ENCODE measurements at regions not wholly inside any gene's neighbourhood (a gene's known extent, or its start where the extent isn't known, plus 50 kb on each side); places are given as distances from the start of the nearest gene placed in this dataset.

DNA sequence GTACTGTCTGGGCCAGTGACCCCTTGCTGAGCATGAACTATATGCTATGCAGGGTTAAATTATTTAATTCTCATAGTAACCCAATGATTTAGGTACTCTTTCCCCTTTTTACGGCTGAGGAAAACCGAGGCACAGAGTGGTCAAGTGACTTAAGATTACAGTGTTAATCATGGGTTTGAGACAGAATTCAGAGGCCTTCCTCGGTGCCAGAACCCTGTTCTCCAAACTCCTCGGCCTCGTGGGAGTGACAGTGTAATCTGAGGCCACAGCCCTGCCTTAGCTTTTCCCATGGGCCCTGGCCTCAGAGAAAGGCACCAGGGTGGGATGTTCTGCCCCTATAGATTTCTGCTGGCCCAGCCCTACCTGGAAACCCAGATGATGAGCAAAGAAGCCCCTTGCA lies 86.4 kb upstream of the ZNF648 start:
- DNase-seq: no peak

GRCh38 chr1:182147136-182147820 lies 85.8 kb upstream of the ZNF648 start:
- no peak for DNase-seq

- DNase-seq: no peak
These were observed 84.8 kb upstream of the ZNF648 start for GRCh38 chr1:182146286-182146685.

DNA sequence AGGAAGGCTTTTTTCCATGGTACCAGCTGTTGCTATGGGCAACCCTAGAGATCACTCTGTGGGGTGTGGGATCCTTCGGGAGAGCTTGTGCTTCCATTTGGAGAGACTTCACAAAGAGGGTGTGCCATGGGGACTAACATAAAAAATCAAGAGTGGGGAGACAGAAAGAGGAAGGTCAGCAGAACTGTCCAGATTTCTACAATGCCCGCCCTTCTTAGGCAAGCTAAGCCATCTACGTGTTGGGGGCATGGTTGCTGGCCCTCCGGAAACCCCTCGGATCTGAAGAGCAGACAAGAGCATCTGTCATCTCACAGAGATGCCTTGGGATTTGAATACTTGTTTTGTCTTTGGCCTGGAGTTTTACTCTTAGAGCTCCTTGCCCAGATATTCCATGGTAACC lies 83.9 kb upstream of the ZNF648 start:
- no peak for DNase-seq

- DNase-seq: no peak
These were observed 83.1 kb upstream of the ZNF648 start for GRCh38 chr1:182144646-182145030.

GRCh38 chr1:182143825-182144645 lies 82.5 kb upstream of the ZNF648 start:
- no peak for DNase-seq

DNA sequence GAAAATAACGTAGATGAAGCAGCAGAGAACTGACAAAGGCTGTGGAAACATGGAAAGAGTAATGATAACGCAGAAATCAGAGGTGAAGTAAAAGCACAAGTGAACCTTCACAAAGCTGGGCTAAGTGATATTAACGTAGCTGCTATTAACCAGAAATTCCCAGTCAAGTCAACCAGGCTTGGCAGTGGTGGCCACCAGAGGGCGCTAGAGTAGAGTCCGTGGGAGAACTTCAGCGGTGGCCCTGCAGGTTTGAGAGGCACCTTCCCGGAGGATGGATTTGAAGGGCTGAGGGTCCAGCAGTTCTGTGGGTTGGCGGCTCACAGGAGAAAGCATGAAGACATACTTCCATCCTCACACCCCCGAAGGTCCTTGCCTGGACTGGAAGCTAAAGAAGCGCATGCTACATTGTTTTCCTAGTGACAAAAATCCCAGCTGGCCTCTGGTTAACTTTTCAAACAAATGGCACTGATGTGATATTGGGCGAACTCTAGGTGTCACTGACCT lies 81.7 kb upstream of the ZNF648 start:
- DNase-seq: peak in 1 of 2 experiments; percentile 69

DNA sequence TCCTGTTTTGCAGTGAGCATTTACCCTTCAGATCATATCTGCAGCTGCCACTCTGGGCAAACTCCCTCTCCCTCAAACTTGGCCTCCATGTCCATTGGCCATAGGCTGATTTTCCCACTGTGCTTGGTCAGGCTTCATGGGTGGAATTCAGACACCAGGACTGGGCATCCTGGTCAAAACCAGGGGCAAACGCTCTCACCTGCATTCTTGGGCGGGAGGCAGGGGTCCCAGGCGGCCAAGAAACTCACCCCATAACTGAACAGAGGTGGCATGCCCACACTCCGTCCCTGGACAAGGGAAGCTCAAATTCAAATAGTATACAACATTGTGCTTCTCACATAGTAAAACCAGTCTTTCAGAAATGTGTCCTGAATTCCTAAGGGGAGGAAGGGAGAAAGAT lies 81.1 kb upstream of the ZNF648 start:
- no peak for DNase-seq

DNA sequence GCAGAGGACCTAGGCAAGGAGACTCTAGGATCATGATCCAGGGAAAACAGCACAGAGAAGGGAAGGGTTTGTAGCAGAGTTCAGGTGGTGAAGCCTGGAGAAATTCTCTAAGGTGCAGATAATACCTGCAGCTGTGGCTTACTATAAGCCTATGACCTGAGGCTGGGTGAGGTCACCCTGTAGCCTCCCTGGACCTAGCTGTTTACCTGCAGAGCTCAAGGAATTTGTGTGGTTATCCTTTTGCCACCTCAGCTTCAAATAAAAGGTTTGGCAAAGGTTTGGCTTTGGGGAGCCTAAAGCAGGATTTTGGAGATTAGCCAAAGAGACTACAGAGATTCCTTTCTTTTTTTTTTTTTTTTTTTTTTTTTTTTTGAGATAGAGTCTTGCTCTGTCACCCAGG lies 79.5 kb upstream of the ZNF648 start:
- no peak for DNase-seq

GRCh38 chr1:182139496-182139895 lies 78.0 kb upstream of the ZNF648 start:
- DNase-seq: no peak

- no peak for DNase-seq
These were observed 76.0 kb upstream of the ZNF648 start for GRCh38 chr1:182137546-182137945.

- DNase-seq: no peak
These were observed 74.4 kb upstream of the ZNF648 start for GRCh38 chr1:182135946-182136345.

GRCh38 chr1:182134257-182134656 lies 72.7 kb upstream of the ZNF648 start:
- no peak for DNase-seq

GRCh38 chr1:182133181-182133580 lies 71.7 kb upstream of the ZNF648 start:
- DNase-seq: no peak

- no peak for DNase-seq
These were observed 67.9 kb upstream of the ZNF648 start for GRCh38 chr1:182129398-182129797.

DNA sequence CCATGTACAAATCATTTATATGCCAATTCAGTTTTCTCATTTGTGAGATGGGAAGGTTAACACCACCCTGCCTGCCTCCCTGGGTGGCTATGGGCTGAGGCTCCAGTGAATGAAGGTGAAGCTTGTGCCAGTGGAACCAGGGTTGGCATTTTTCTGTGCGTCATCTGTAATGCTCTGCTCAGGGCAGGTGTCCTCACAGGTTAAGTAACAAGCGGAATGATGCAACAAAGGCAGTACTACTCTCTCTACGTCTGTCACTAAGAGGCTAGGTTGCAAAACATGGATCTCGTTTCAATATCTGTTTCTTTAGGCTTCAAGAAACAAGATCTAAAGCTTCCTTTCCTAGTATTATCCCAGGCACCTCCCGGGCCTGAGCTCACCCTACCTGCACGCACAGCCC lies 67.0 kb upstream of the ZNF648 start:
- DNase-seq: no peak

- no peak for DNase-seq
These were observed 66.1 kb upstream of the ZNF648 start for GRCh38 chr1:182127656-182128055.

DNA sequence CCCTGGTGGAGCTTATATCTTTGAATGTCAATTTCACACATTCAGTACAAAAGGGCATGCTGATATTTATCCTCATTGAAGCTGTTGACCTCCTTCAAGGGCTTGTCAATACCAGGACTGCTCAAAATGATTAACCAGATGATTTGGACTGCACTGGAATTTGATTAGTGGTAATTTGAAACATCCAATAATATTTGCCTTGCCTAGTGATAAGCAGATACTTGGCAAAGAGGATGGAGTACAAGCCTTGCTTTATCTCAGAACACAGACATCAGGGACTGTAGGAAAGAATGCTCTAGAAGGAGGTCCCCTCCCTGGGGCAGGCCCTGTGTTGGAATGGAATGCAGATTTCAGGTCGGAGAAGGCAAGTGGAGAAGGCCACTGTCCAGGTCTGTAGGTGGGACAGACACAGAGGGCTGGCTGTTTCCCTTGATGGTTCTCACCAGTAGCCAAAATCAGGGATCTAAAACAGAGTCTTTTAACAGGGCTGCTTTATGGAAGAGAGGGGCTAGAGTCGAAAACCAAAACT lies 64.8 kb upstream of the ZNF648 start:
- DNase-seq: no peak

DNA sequence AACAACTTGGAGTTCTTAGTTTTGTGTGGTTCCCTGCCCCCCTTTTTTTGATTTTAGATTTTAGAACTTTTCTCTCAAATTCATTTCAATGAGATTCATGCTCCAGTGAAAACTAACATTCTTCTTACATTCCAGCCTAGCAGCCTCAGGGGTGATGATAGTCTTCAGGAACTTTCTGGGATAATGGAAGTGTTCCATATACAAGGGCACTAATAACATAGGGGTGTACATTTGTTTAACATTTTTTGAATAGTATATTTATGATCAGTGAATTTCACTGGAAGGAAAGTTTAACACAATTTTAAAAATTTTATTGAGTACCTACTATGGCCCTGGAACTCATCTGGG lies 61.4 kb upstream of the ZNF648 start:
- no peak for DNase-seq

DNA sequence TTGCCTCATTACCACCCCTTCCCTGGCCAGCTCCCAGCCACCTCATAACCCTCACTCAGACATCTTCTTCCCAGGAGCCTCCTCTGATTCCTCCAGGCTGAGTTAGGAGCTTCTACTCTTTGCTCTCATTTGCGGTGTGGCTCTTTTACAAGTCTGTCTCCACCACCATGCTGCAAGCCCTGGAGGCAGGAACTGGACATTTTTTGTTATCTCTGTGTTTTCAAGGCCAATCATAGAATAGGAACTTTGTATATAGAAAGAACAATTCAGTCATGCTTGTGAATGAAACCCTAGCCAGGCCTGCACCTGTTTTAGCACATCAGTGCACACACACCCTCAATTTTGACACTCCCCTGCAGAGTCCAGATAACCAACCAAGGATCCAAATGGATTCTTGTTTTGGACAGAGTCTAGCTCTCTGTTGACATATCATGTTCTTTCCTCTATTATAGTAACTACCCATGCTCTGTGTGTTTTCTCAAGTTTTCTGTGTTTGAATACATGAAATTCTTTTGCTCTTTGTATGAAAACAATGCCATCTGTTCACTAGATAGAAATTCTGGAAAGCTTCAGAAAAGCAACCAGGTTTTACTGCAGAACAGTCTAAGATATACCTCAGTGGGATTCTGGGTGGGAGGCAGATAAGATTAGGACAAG lies 60.9 kb upstream of the ZNF648 start:
- no peak for DNase-seq

DNA sequence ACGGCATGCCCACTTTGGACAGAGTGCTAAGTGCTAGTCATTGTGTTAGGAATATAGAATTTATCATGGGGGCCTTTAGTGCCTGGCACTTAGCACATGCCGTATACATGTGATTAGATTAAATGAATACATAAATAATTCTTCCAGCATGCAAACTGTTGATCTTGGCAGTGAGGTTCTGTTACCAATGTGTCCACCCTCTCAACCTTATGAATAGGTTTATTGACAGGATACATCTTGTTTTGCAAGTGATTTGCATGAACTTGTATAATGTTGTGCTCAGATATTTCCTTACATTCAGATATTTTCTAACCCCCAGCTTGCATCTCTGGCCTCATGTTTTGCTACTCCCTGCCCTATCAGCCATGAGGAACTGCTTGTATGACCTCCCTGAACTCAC lies 60.3 kb upstream of the ZNF648 start:
- no peak for DNase-seq

DNA sequence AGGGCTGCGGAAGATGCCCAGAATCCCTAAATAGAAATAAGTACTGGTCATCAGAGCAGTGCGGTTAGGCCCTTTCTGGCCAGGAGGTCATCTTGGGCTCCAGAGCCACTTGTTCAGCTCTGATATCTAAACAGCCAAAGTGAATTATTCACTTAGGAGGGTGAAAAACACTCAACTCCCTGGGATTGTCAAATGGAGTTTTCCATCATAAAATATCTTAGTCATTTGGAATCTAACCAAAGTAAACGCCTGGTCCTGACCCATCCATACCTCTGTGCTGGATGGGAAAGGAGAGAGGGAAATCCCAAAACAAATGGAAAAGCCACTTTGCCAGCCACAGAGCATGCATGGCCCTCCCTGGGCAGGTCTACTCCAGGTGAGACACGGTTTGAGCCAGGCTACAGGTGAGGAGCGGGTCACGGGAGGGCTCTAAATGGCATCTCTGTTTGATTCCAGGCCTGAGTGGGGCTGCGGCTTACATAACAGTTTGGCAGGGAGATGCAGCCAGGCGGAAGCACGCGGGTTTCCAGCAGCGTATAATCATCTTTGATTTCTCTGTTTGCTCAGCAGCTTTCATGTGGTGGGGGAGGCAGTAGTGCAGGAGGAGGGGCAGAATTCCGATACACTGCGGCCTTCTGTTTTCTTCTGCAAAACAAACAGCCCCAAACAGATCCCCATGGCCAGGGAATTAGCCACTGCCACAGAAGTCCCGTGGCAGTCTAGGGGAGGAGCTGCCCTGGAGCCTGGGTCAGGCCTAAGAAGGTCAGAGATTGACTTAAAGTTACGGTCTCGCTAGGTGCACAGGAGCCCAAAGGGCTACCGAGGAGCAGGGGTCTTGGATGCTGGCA lies 59.1 kb upstream of the ZNF648 start:
- DNase-seq: no peak

- DNase-seq: no peak
These were observed 58.1 kb upstream of the ZNF648 start for GRCh38 chr1:182119631-182120030.
